ENCODE measurements at regions not wholly inside any gene's neighbourhood (a gene's known extent, or its start where the extent isn't known, plus 50 kb on each side); places are given as distances from the start of the nearest gene placed in this dataset.

GRCh38 chr2:146847846-146848245 lies 997.0 kb upstream of the ACVR2A start:
- DNase-seq: no peak

GRCh38 chr2:146844226-146844990 lies 1000.4 kb upstream of the ACVR2A start:
- DNase-seq: no peak

- no peak for DNase-seq
Observed at GRCh38 chr2:146837857-146838256, 1007.0 kb upstream of the ACVR2A start.

GRCh38 chr2:146826388-146826787 lies 1018.4 kb upstream of the ACVR2A start:
- no peak for DNase-seq

GRCh38 chr2:146821836-146822316 lies 1023.0 kb upstream of the ACVR2A start:
- peak; percentile 42 for DNase-seq

- peak; percentile 25 for DNase-seq
Observed at GRCh38 chr2:146820672-146821071, 1024.2 kb upstream of the ACVR2A start.

GRCh38 chr2:146818122-146818521 lies 1026.7 kb upstream of the ACVR2A start:
- DNase-seq: peak; percentile 13

- no peak for DNase-seq
Observed at GRCh38 chr2:146817613-146818012, 1027.2 kb upstream of the ACVR2A start.

- DNase-seq: no peak
Observed at GRCh38 chr2:146814971-146815370, 1029.9 kb upstream of the ACVR2A start.

- DNase-seq: no peak
Observed at GRCh38 chr2:146807568-146808168, 1037.2 kb upstream of the ACVR2A start.

- peak; percentile 17 for DNase-seq
Observed at GRCh38 chr2:146806364-146807005, 1038.3 kb upstream of the ACVR2A start.

GRCh38 chr2:146804288-146804687 lies 1040.5 kb upstream of the ACVR2A start:
- DNase-seq: peak; percentile 12

GRCh38 chr2:146801886-146802285 lies 1042.9 kb upstream of the ACVR2A start:
- peak; percentile 2 for DNase-seq

- no peak for DNase-seq
Observed at GRCh38 chr2:146786396-146786795, 1058.4 kb upstream of the ACVR2A start.

GRCh38 chr2:146785101-146785500 lies 1059.7 kb upstream of the ACVR2A start:
- no peak for DNase-seq

- DNase-seq: no peak
Observed at GRCh38 chr2:146784602-146785001, 1060.2 kb upstream of the ACVR2A start.

GRCh38 chr2:146777181-146777580 lies 1067.6 kb upstream of the ACVR2A start:
- DNase-seq: no peak

GRCh38 chr2:146776596-146776995 lies 1068.2 kb upstream of the ACVR2A start:
- no peak for DNase-seq

- DNase-seq: no peak
Observed at GRCh38 chr2:146771531-146771930, 1073.3 kb upstream of the ACVR2A start.

GRCh38 chr2:146764301-146764700 lies 1080.5 kb upstream of the ACVR2A start:
- DNase-seq: no peak

GRCh38 chr2:146762786-146763185 lies 1082.0 kb upstream of the ACVR2A start:
- no peak for DNase-seq

GRCh38 chr2:146754606-146755005 lies 1090.2 kb upstream of the ACVR2A start:
- DNase-seq: no peak

- no peak for DNase-seq
Observed at GRCh38 chr2:146748046-146748445, 1096.8 kb upstream of the ACVR2A start.

GRCh38 chr2:146741260-146741659 lies 1103.6 kb upstream of the ACVR2A start:
- DNase-seq: no peak

All from EL (cell line).